Limb (tissue), 2 donors: ENCODE measurements at regions not wholly inside any gene's neighbourhood (a gene's known extent, or its start where the extent isn't known, plus 50 kb on each side); places are given as distances from the start of the nearest gene placed in this dataset.
"Not testable (repeated sequence)": the region's sequence is repeated elsewhere in the genome, so short reads cannot be mapped to it uniquely, and the experiment has no call there.

Source experiments
- DNase-seq, 2 donors: peaks; one replicate each; pipeline ENCODE4 v3.0.0-alpha.2; 2016; ENCODE audit errors: extremely low spot score in 2 of 2

GRCh38 chr6:170213637-170214018 is 77.2 kb downstream of the DLL1 start:
- DNase-seq, result not testable (repeated sequence)

GRCh38 chr6:170212956-170213636 is 77.8 kb downstream of the DLL1 start:
- no peak for DNase-seq

GRCh38 chr6:170212051-170212756 is 78.7 kb downstream of the DLL1 start:
- DNase-seq, result peak in 1 of 2 donors; percentile 16

GRCh38 chr6:170211404-170212025 is 79.4 kb downstream of the DLL1 start:
- peak in 1 of 2 donors; percentile 19 for DNase-seq

GRCh38 chr6:170210651-170211403 is 80.1 kb downstream of the DLL1 start:
- peak in 1 of 2 donors; percentile 21 for DNase-seq

- no peak for DNase-seq
These were observed 80.9 kb downstream of the DLL1 start for GRCh38 chr6:170210026-170210390.

GRCh38 chr6:170209354-170210025 is 81.4 kb downstream of the DLL1 start:
- DNase-seq, result no peak

GRCh38 chr6:170208651-170209353 is 82.1 kb downstream of the DLL1 start:
- DNase-seq, result no peak

- peak in 1 of 2 donors; percentile 25 for DNase-seq
These were observed 82.7 kb downstream of the DLL1 start for GRCh38 chr6:170208182-170208601.

GRCh38 chr6:170207586-170208181 is 83.2 kb downstream of the DLL1 start:
- peak in 1 of 2 donors; percentile 38 for DNase-seq

- DNase-seq, result peak in 1 of 2 donors; percentile 31
These were observed 83.9 kb downstream of the DLL1 start for GRCh38 chr6:170206851-170207431.

GRCh38 chr6:170206317-170206621 is 84.6 kb downstream of the DLL1 start:
- DNase-seq, result no peak

- DNase-seq, result no peak
These were observed 85.2 kb downstream of the DLL1 start for GRCh38 chr6:170205534-170206316.

GRCh38 chr6:170205126-170205525 is 85.8 kb downstream of the DLL1 start:
- no peak for DNase-seq

- no peak for DNase-seq
These were observed 87.7 kb downstream of the DLL1 start for GRCh38 chr6:170203212-170203611.

- DNase-seq, result no peak
These were observed 88.3 kb downstream of the DLL1 start for GRCh38 chr6:170202416-170203135.

GRCh38 chr6:170201361-170201760 is 89.5 kb downstream of the DLL1 start:
- no peak for DNase-seq

GRCh38 chr6:170200458-170200891 is 90.4 kb downstream of the DLL1 start:
- DNase-seq, result no peak

GRCh38 chr6:170199716-170200115 is 91.2 kb downstream of the DLL1 start:
- DNase-seq, result no peak
